ENCODE measurements at regions not wholly inside any gene's neighbourhood (a gene's known extent, or its start where the extent isn't known, plus 50 kb on each side); places are given as distances from the start of the nearest gene placed in this dataset.

- no peaks in the 10 kb centered on the region for H3K4me1 ChIP-seq
- TF ChIP-seq CTCF (IDR thresholded peaks at IDR 0.05) (no peak), POLR2AphosphoS5 (IDR thresholded peaks at IDR 0.05) (no peak), POLR2A (IDR thresholded peaks at IDR 0.05) (no peak)
- no peak overlapping the region for H3K4me3 ChIP-seq
- H3K36me3 ChIP-seq: no peaks in the 10 kb centered on the region
- no peak for DNase-seq (ENCODE audit: low spot score in 2 of 2)
- H3K9me3 ChIP-seq: no peaks in the 10 kb centered on the region
- no peak overlapping the region for H3K27ac ChIP-seq
- H3K27me3 ChIP-seq: no peaks in the 10 kb centered on the region
- intact Hi-C loops (cut with DNase I; ENCODE audit: low total_unique reads): no loop called here
These were observed 276.9 kb upstream of the SNX7 start for GRCh38 chr1:98384461-98385141.

DNA sequence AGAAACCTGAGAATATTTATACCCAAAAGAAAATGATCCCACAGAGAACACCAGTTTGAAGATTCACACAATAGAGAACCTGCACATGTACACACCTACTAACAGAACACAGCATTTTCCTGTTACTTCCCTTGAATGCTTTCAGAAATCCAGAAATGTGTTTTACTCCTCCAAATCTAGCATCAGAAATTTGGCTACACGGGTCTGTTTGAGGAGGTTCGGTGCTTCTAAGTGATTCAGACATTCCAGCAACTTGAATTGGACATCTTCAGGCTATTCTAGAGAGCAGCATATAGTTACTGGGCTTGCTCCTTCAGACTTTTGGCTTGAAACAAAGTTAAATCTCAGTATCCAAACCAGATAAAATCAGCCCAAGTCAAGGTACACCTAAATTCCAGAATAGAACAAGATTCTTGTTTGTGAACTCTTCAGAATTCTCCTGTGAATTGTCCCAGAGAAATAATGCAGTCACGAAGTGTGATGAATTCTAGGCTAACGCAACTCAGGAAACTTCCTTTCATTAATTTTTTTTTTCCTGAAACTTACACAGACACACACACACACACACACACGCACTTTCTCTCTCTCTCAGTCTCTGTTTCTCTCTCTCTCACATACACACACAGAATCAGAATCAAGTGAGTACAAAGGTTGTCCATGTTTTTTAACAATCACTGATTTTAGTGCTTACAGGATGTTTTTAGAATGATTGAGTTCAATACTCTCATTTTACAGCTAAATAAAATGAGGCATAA is 278.4 kb upstream of the SNX7 start:
- intact Hi-C loops (cut with DNase I; ENCODE audit: low total_unique reads): no loop called here
- DNase-seq (ENCODE audit: low spot score in 2 of 2): no peak
- H3K4me3 ChIP-seq: no peak overlapping the region
- H3K36me3 ChIP-seq: no peaks in the 10 kb centered on the region
- TF ChIP-seq CTCF (IDR thresholded peaks at IDR 0.05) (no peak), POLR2AphosphoS5 (IDR thresholded peaks at IDR 0.05) (no peak), POLR2A (IDR thresholded peaks at IDR 0.05) (no peak)
- no peaks in the 10 kb centered on the region for H3K4me1 ChIP-seq
- H3K27ac ChIP-seq: no peak overlapping the region
- H3K27me3 ChIP-seq: no peaks in the 10 kb centered on the region
- H3K9me3 ChIP-seq: no peaks in the 10 kb centered on the region

GRCh38 chr1:98382586-98382985 is 278.9 kb upstream of the SNX7 start:
- TF ChIP-seq POLR2AphosphoS5 (IDR thresholded peaks at IDR 0.05) (no peak), POLR2A (IDR thresholded peaks at IDR 0.05) (no peak), CTCF (IDR thresholded peaks at IDR 0.05) (no peak)
- Histone ChIP-seq H3K9me3 (no peaks in the 10 kb centered on the region), H3K4me1 (no peaks in the 10 kb centered on the region), H3K27ac (no peak overlapping the region), H3K27me3 (no peaks in the 10 kb centered on the region), H3K4me3 (no peak overlapping the region), H3K36me3 (no peaks in the 10 kb centered on the region)
- no peak for DNase-seq (ENCODE audit: low spot score in 2 of 2)
- intact Hi-C loops (cut with DNase I; ENCODE audit: low total_unique reads): no loop called here

- H3K27ac ChIP-seq: no peak overlapping the region
- no peaks in the 10 kb centered on the region for H3K9me3 ChIP-seq
- no peaks in the 10 kb centered on the region for H3K27me3 ChIP-seq
- intact Hi-C loops (cut with DNase I; ENCODE audit: low total_unique reads): no loop called here
- H3K4me1 ChIP-seq: no peaks in the 10 kb centered on the region
- no peak for DNase-seq (ENCODE audit: low spot score in 2 of 2)
- H3K36me3 ChIP-seq: no peaks in the 10 kb centered on the region
- no peak overlapping the region for H3K4me3 ChIP-seq
- no peak for TF ChIP-seq CTCF (IDR thresholded peaks at IDR 0.05)
- TF ChIP-seq POLR2A (IDR thresholded peaks at IDR 0.05): no peak
- no peak for TF ChIP-seq POLR2AphosphoS5 (IDR thresholded peaks at IDR 0.05)
These were observed 287.4 kb upstream of the SNX7 start for GRCh38 chr1:98374098-98374497.

DNA sequence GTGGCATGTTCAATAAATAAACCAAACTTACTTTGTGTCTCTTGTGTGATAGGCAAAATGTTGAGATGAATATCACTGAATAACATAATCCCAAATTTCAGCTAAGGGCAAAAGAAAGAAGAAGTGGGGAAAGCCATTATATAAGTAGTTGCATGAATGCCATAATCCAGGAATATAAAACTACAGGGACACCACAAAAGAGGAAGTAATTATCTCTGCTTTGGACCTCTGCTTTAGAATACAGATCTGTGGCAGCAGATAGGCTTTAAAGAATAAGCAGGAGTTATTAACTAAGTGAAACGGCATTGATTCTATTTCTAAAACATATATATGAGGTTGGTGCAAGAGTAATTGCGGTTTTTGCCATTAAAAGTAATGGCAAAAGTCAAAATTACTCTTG is 288.5 kb upstream of the SNX7 start:
- Histone ChIP-seq H3K27me3 (no peaks in the 10 kb centered on the region), H3K36me3 (no peaks in the 10 kb centered on the region), H3K4me1 (no peaks in the 10 kb centered on the region), H3K4me3 (no peak overlapping the region), H3K9me3 (no peaks in the 10 kb centered on the region), H3K27ac (no peak overlapping the region)
- intact Hi-C loops (cut with DNase I; ENCODE audit: low total_unique reads): no loop called here
- TF ChIP-seq POLR2AphosphoS5 (IDR thresholded peaks at IDR 0.05) (no peak), POLR2A (IDR thresholded peaks at IDR 0.05) (no peak), CTCF (IDR thresholded peaks at IDR 0.05) (no peak)
- DNase-seq (ENCODE audit: low spot score in 2 of 2): no peak
